ENCODE measurements at regions not wholly inside any gene's neighbourhood (a gene's known extent, or its start where the extent isn't known, plus 50 kb on each side); places are given as distances from the start of the nearest gene placed in this dataset.

DNA sequence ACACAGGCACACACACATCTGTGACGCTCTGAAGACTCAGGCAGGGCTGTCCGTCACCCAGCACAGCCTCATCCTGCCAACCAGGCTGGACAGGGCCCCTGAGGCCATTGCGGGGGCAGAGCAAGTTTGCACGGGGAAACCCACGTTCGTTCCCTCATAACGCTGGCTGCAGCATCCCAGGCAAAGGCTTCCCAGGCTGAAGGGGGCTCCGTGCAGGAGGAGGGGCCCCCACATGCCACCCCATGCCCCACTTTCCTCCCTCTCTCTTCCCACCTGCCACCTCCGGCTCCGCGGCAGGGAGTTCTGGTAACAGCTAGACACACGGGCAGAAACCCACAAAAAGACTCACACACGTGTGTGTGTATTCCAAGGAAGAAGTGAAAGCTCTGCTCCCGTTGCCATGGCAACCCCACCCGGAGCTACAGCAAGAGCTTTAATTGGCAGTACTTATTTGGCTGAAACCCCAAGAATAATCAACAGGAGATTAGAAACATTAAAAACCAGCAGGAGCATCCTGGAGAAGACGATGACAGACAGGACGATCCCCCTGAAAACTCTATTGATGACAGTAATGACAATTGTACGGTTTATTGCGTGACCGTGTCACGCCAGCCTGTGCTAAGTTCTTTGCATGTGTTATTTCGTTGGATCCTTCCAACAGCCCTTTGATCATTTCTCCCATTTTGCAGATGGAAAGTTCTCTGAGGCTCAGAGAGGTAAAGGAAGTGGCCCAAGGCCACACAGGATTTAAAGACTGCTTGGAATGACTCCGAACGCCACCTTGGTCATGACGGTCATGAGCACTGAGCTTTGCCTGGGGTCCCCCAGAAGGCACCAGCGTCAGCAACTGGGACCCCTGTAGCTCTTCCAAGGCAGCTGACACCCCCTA lies 247.1 kb downstream of the NPHP4 start:
- Histone ChIP-seq H3K36me3 (ENCODE audit: control insufficient read depth in 3 of 3, insufficient read depth in 3 of 3, low read length in 3 of 3) (no peaks in the 10 kb centered on the region), H3K4me3 (ENCODE audit: low read length in 3 of 3) (no peak overlapping the region), H3K4me1 (ENCODE audit: control insufficient read depth in 3 of 3, insufficient read depth in 3 of 3, low read length in 3 of 3) (no peaks in the 10 kb centered on the region), H3K27me3 (ENCODE audit: control insufficient read depth in 3 of 3, insufficient read depth in 3 of 3, low read length in 3 of 3) (peaks cover 38 to 56% (median 54%) of the 10 kb centered on the region in 3 donors), H3K9me3 (ENCODE audit: control insufficient read depth in 3 of 3, low read length in 3 of 3) (no peaks in the 10 kb centered on the region), H3K27ac (ENCODE audit: low read depth, low read length) (no peak overlapping the region), H3K9ac (ENCODE audit: low read depth in 1 of 3, low read length in 3 of 3) (peak overlapping the region in 1 of 3 donors; percentile 16)

DNA sequence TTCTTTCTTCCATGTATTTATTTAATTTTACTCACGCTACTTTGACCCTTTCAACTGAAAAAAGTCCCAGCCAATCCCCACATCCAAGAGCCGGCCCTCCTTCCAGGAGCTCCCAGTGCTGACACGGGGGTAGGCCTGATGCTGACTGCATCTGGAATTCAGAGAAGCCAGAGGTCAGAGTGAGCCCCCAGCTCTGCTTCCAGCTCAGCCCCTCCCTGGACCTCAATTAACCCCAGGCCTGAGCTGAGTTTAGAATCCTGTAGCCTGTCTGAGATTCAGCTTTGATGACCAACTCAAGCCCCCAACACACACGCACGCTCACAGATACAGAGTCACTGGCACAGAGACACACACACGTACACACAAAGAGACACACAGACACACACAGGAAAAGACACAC lies 247.9 kb downstream of the NPHP4 start:
- no peaks in the 10 kb centered on the region for H3K36me3 ChIP-seq (ENCODE audit: control insufficient read depth in 3 of 3, insufficient read depth in 3 of 3, low read length in 3 of 3)
- no peak overlapping the region for H3K27ac ChIP-seq (ENCODE audit: low read depth, low read length)
- H3K4me1 ChIP-seq (ENCODE audit: control insufficient read depth in 3 of 3, insufficient read depth in 3 of 3, low read length in 3 of 3): no peaks in the 10 kb centered on the region
- no peaks in the 10 kb centered on the region for H3K9me3 ChIP-seq (ENCODE audit: control insufficient read depth in 3 of 3, low read length in 3 of 3)
- peaks cover 37 to 56% (median 53%) of the 10 kb centered on the region in 3 donors for H3K27me3 ChIP-seq (ENCODE audit: control insufficient read depth in 3 of 3, insufficient read depth in 3 of 3, low read length in 3 of 3)
- no peak overlapping the region for H3K4me3 ChIP-seq (ENCODE audit: low read length in 3 of 3)
- no peak overlapping the region for H3K9ac ChIP-seq (ENCODE audit: low read depth in 1 of 3, low read length in 3 of 3)

DNA sequence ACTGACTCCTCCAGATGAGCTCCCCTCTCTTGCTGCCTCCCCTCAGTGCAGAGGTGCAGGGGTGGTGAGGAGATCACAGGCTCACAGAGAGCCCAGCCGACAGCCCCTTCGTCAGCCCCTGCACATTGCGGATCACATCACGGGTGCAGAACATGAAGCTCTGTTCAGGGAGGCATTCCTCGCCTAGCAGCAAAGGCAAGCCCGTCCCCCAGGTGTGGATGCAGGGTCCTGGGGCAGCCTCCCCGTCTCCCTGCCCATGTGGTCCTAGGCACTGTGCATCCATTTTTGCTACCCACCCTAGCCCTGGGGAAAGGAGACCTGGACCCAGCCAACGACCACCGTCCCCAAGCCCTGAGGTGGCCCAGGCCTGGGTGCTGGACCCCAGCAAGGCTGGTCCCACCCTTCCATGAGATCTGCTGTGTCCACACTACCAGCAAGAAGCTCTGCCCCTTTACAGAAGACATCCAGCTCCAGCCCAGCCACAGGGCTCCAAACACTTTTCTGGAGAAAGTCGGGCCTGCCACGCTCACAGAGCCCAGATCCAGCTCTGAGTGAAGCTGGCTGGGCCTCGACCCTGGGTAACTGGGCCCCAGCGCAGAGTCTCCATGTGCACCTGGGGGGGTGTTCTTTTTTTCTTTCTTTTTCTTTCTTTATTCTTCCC lies 248.7 kb downstream of the NPHP4 start:
- peaks cover 31 to 52% (median 46%) of the 10 kb centered on the region in 3 donors for H3K27me3 ChIP-seq (ENCODE audit: control insufficient read depth in 3 of 3, insufficient read depth in 3 of 3, low read length in 3 of 3)
- no peak overlapping the region for H3K27ac ChIP-seq (ENCODE audit: low read depth, low read length)
- H3K36me3 ChIP-seq (ENCODE audit: control insufficient read depth in 3 of 3, insufficient read depth in 3 of 3, low read length in 3 of 3): no peaks in the 10 kb centered on the region
- H3K9ac ChIP-seq (ENCODE audit: low read depth in 1 of 3, low read length in 3 of 3): no peak overlapping the region
- no peaks in the 10 kb centered on the region for H3K9me3 ChIP-seq (ENCODE audit: control insufficient read depth in 3 of 3, low read length in 3 of 3)
- no peaks in the 10 kb centered on the region for H3K4me1 ChIP-seq (ENCODE audit: control insufficient read depth in 3 of 3, insufficient read depth in 3 of 3, low read length in 3 of 3)
- H3K4me3 ChIP-seq (ENCODE audit: low read length in 3 of 3): no peak overlapping the region

DNA sequence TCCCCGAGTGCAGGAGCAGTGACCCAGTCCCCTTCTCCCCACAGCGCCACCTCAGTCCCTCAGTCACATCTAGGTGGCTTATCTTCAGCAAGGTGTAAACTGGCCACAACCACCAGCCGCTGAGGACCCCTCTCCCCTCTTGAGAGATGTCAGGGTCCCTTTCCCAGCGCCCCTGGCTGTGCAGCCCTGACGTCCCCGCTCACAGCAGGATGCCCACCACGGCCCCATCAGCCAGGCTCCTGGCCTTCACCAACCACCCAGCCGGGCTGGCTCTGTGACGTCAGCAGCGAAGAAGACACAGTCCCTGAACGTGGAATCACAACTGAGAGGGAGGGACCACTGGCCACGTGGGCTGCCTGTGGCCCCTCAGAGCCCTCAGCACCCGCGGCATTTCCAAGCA lies 249.4 kb downstream of the NPHP4 start:
- Histone ChIP-seq H3K36me3 (ENCODE audit: control insufficient read depth in 3 of 3, insufficient read depth in 3 of 3, low read length in 3 of 3) (no peaks in the 10 kb centered on the region), H3K4me3 (ENCODE audit: low read length in 3 of 3) (no peak overlapping the region), H3K4me1 (ENCODE audit: control insufficient read depth in 3 of 3, insufficient read depth in 3 of 3, low read length in 3 of 3) (no peaks in the 10 kb centered on the region), H3K9ac (ENCODE audit: low read depth in 1 of 3, low read length in 3 of 3) (no peak overlapping the region), H3K27me3 (ENCODE audit: control insufficient read depth in 3 of 3, insufficient read depth in 3 of 3, low read length in 3 of 3) (peaks cover 31 to 46% (median 40%) of the 10 kb centered on the region in 3 donors), H3K27ac (ENCODE audit: low read depth, low read length) (no peak overlapping the region), H3K9me3 (ENCODE audit: control insufficient read depth in 3 of 3, low read length in 3 of 3) (no peaks in the 10 kb centered on the region)

DNA sequence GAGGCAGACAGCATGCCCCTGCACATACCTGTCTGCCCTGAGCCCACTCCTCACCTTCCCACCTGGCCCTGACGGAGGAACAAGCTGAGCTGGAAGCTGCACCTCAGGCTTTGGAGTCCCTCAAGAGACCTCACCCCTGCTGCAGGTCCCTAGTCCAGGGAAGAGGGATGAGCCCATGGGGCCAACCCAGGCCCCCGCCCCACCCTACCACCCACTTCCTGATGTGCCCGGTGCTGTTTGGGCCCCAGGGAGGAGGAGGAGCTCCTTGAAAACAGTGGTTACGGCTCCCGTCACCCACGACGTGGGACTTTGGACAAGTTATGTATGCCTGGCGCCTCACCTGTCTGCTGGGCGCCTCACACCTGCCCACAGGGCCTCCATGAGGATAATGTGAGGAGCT lies 250.2 kb downstream of the NPHP4 start:
- peaks cover 31 to 42% (median 40%) of the 10 kb centered on the region in 3 donors for H3K27me3 ChIP-seq (ENCODE audit: control insufficient read depth in 3 of 3, insufficient read depth in 3 of 3, low read length in 3 of 3)
- no peak overlapping the region for H3K27ac ChIP-seq (ENCODE audit: low read depth, low read length)
- H3K9ac ChIP-seq (ENCODE audit: low read depth in 1 of 3, low read length in 3 of 3): no peak overlapping the region
- no peaks in the 10 kb centered on the region for H3K9me3 ChIP-seq (ENCODE audit: control insufficient read depth in 3 of 3, low read length in 3 of 3)
- H3K4me1 ChIP-seq (ENCODE audit: control insufficient read depth in 3 of 3, insufficient read depth in 3 of 3, low read length in 3 of 3): no peaks in the 10 kb centered on the region
- H3K36me3 ChIP-seq (ENCODE audit: control insufficient read depth in 3 of 3, insufficient read depth in 3 of 3, low read length in 3 of 3): no peaks in the 10 kb centered on the region
- no peak overlapping the region for H3K4me3 ChIP-seq (ENCODE audit: low read length in 3 of 3)

DNA sequence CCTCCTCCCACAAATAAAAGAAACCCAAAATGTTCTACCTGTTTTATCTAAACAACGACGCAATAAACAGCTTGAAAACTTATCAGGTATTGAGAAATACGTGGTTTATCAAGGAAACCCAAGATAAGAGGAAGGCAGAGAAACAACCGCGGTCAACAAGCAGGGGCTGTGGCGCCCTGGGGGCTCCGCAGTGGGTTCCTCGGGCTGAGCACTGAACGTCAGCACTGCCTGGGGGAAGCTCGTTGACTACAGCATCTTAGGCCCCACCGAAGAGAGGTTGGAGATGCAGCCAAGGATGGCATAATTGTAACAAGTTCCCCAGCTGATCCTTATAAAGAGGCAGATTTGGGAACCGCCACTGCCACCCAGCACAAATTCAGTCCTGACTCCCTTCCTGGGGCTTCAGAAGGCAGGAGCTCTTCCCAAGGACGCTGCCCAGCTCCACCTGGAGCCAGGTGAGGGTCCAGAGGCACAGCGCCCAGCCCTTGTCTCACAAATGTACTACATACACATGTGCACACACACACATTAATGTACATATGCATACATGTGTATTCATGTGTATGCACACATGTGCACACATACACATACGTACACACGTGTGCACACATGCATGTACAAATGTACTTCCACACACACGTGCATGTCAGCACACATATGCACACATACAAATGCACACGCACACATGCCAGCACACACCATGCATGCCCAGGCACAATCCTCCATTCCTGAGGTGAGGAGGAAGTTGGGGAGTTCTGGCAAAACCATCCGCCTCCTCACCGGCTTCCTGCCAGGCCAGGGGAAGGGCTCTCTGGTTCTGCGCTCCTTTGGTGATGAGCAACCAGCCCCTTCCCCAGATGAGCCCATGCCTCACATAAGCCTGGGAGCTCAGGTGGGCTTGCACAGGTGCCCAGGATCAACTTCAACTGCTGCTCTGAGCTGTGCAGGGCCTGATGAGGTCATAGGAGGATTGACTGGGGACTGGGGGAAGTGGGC lies 251.1 kb downstream of the NPHP4 start:
- Histone ChIP-seq H3K9ac (ENCODE audit: low read depth in 1 of 3, low read length in 3 of 3) (no peak overlapping the region), H3K36me3 (ENCODE audit: control insufficient read depth in 3 of 3, insufficient read depth in 3 of 3, low read length in 3 of 3) (no peaks in the 10 kb centered on the region), H3K9me3 (ENCODE audit: control insufficient read depth in 3 of 3, low read length in 3 of 3) (no peaks in the 10 kb centered on the region), H3K27ac (ENCODE audit: low read depth, low read length) (no peak overlapping the region), H3K27me3 (ENCODE audit: control insufficient read depth in 3 of 3, insufficient read depth in 3 of 3, low read length in 3 of 3) (peaks cover 29 to 33% (median 32%) of the 10 kb centered on the region in 3 donors), H3K4me3 (ENCODE audit: low read length in 3 of 3) (no peak overlapping the region), H3K4me1 (ENCODE audit: control insufficient read depth in 3 of 3, insufficient read depth in 3 of 3, low read length in 3 of 3) (no peaks in the 10 kb centered on the region)

DNA sequence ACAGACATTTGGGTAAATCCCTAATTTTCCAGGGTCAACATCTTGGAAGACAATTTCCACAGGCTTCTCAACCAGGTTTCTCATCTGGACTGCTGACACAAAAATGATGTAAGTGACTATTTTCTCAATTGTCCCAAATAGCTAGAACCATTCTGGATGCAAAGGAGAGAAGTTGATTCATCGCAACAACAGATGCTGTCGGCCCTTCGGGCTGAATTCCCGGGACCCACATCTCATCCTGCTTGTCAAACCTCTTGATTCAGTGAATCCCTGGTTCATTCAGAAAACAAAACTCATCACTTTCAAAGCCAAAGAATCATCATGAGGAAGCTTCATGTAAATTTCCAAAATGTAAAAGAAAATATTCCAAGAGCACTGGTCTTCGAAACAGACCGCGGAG lies 251.8 kb downstream of the NPHP4 start:
- H3K9ac ChIP-seq (ENCODE audit: low read depth in 1 of 3, low read length in 3 of 3): no peak overlapping the region
- H3K4me1 ChIP-seq (ENCODE audit: control insufficient read depth in 3 of 3, insufficient read depth in 3 of 3, low read length in 3 of 3): no peaks in the 10 kb centered on the region
- no peaks in the 10 kb centered on the region for H3K9me3 ChIP-seq (ENCODE audit: control insufficient read depth in 3 of 3, low read length in 3 of 3)
- H3K4me3 ChIP-seq (ENCODE audit: low read length in 3 of 3): no peak overlapping the region
- no peaks in the 10 kb centered on the region for H3K36me3 ChIP-seq (ENCODE audit: control insufficient read depth in 3 of 3, insufficient read depth in 3 of 3, low read length in 3 of 3)
- peaks cover 22 to 32% (median 29%) of the 10 kb centered on the region in 3 donors for H3K27me3 ChIP-seq (ENCODE audit: control insufficient read depth in 3 of 3, insufficient read depth in 3 of 3, low read length in 3 of 3)
- H3K27ac ChIP-seq (ENCODE audit: low read depth, low read length): no peak overlapping the region

DNA sequence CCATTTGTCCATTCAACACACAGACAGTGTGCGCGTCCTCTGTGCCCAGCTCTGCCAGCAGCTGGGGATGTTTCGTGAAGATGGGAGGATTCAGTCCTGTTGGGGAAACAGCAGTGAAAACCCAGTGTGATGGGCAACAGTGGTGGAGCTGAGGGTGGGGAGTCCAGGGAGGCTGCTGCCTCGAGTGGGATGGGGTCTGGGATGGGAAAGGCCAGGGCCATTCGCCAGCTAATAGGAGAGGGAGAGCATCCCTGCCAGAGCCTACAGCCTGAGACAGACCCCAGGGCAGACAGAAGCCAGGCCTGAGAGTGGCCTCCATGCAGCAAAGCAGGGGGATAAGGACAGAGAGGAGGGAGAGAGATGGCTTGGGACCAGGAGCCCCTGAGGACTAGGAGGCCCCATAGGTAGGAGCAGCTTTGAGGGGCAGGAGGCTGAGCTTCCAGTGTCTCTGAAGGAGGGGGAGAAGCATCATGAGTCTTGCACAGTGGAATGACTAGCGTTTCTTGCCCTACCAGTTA lies 252.6 kb downstream of the NPHP4 start:
- no peak overlapping the region for H3K9ac ChIP-seq (ENCODE audit: low read depth in 1 of 3, low read length in 3 of 3)

DNA sequence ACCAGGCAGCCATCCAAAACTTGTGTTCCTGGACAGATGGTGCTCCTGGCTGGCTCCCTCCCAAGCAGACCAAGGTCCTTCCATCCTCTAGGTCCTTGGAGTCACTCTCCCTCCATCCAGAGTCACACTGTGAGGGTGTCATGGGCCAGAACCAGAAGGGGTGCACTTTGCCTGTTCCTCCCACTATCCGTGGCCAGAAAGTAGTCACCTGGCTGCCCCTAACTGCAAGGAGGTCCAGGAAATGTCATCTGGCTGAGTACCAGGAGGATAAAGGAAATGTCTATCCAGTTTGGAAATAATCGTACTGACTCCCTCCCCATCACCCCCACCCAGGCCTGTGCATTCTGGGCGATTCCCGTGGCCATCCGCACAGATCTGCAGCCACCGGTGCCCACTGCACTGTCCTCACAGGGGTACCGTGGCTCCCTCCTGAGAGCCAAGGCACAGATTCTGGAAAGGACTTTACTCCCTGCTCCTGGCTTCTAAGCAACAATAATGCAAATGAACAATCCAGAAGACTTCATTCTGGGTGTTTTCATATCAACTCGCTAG lies 253.2 kb downstream of the NPHP4 start:
- Histone ChIP-seq H3K9ac (ENCODE audit: low read depth in 1 of 3, low read length in 3 of 3) (no peak overlapping the region), H3K27ac (ENCODE audit: low read depth, low read length) (no peak overlapping the region), H3K4me1 (ENCODE audit: control insufficient read depth in 3 of 3, insufficient read depth in 3 of 3, low read length in 3 of 3) (no peaks in the 10 kb centered on the region), H3K27me3 (ENCODE audit: control insufficient read depth in 3 of 3, insufficient read depth in 3 of 3, low read length in 3 of 3) (peaks cover 10 to 36% (median 28%) of the 10 kb centered on the region in 3 donors), H3K4me3 (ENCODE audit: low read length in 3 of 3) (no peak overlapping the region), H3K9me3 (ENCODE audit: control insufficient read depth in 3 of 3, low read length in 3 of 3) (no peaks in the 10 kb centered on the region), H3K36me3 (ENCODE audit: control insufficient read depth in 3 of 3, insufficient read depth in 3 of 3, low read length in 3 of 3) (no peaks in the 10 kb centered on the region)

More for the DNA sequence above, 252.6 kb downstream of the NPHP4 start:
- no peak overlapping the region for H3K4me3 ChIP-seq (ENCODE audit: low read length in 3 of 3)
- H3K36me3 ChIP-seq (ENCODE audit: control insufficient read depth in 3 of 3, insufficient read depth in 3 of 3, low read length in 3 of 3): no peaks in the 10 kb centered on the region
- peaks cover 14 to 32% (median 24%) of the 10 kb centered on the region in 3 donors for H3K27me3 ChIP-seq (ENCODE audit: control insufficient read depth in 3 of 3, insufficient read depth in 3 of 3, low read length in 3 of 3)
- H3K27ac ChIP-seq (ENCODE audit: low read depth, low read length): no peak overlapping the region
- H3K4me1 ChIP-seq (ENCODE audit: control insufficient read depth in 3 of 3, insufficient read depth in 3 of 3, low read length in 3 of 3): no peaks in the 10 kb centered on the region
- H3K9me3 ChIP-seq (ENCODE audit: control insufficient read depth in 3 of 3, low read length in 3 of 3): no peaks in the 10 kb centered on the region
